Skeletal muscle tissue (tissue), 4 donors: ENCODE measurements at regions not wholly inside any gene's neighbourhood (a gene's known extent, or its start where the extent isn't known, plus 50 kb on each side); places are given as distances from the start of the nearest gene placed in this dataset. TPM values are rescaled to one million over a fixed set of nuclear protein-coding genes. Genes with fewer than 3 reads are reported as not detected.

Experiments used
- H3K27ac ChIP-seq: one replicate; pipeline ENCODE4 v1.7.0; 2013; ENCODE audit warnings: mild to moderate bottlenecking, low read depth, low read length, inconsistent platforms
- H3K27me3 ChIP-seq, 3 donors: one replicate each; pipeline ENCODE4 v1.7.0; 2013; ENCODE audit warnings: low read length in 3 of 3; ENCODE audit not compliant: control insufficient read depth in 3 of 3, insufficient read depth in 3 of 3
- H3K36me3 ChIP-seq, 3 donors: one replicate each; pipeline ENCODE4 v1.7.0; 2013; ENCODE audit warnings: low read length in 3 of 3; ENCODE audit not compliant: control insufficient read depth in 3 of 3, insufficient read depth in 3 of 3
- H3K4me1 ChIP-seq, 3 donors: one replicate each; pipeline ENCODE4 v1.7.0; 2013; ENCODE audit warnings: low read length in 3 of 3, mild to moderate bottlenecking in 3 of 3; ENCODE audit not compliant: control insufficient read depth in 3 of 3, insufficient read depth in 3 of 3
- H3K4me3 ChIP-seq, 3 donors: one replicate each; pipeline ENCODE4 v1.7.0; 2013; ENCODE audit warnings: low read length in 3 of 3
- H3K9ac ChIP-seq, 3 donors: one replicate each; pipeline ENCODE4 v1.7.0; 2013; ENCODE audit warnings: low read length in 3 of 3, mild to moderate bottlenecking in 3 of 3, moderate library complexity in 2 of 3, low read depth in 1 of 3
- H3K9me3 ChIP-seq, 3 donors: one replicate each; pipeline ENCODE4 v1.7.0; 2013; ENCODE audit warnings: low read length in 3 of 3; ENCODE audit not compliant: control insufficient read depth in 3 of 3
- small RNA-seq: library from RNA; depleted of rRNA; stranded (forward); fragments of <200 nt; gene quantifications from one replicate; pipeline ENCODE3, GENCODE V24; 2014
- donor health status: Osteomylitis.

GRCh38 chr2:209369656-209370055 is 54.2 kb upstream of the MAP2 start:
- no peaks in the 10 kb centered on the region for H3K4me1 ChIP-seq
- H3K9me3 ChIP-seq, result peaks cover 0 to 3% (median 0%) of the 10 kb centered on the region in 3 donors
- no peak overlapping the region for H3K27ac ChIP-seq
- H3K4me3 ChIP-seq, result no peak overlapping the region
- no peak overlapping the region for H3K9ac ChIP-seq
- H3K36me3 ChIP-seq, result no peaks in the 10 kb centered on the region
- H3K27me3 ChIP-seq, result no peaks in the 10 kb centered on the region

GRCh38 chr2:209371407-209371806 is 52.4 kb upstream of the MAP2 start:
- H3K4me3 ChIP-seq, result no peak overlapping the region
- H3K27me3 ChIP-seq, result no peaks in the 10 kb centered on the region
- no peaks in the 10 kb centered on the region for H3K4me1 ChIP-seq
- no peak overlapping the region for H3K9ac ChIP-seq
- no peak overlapping the region for H3K27ac ChIP-seq
- H3K36me3 ChIP-seq, result no peaks in the 10 kb centered on the region
- H3K9me3 ChIP-seq, result peaks cover 0 to 3% (median 0%) of the 10 kb centered on the region in 3 donors

Small RNA genes lying in the stretch of these regions (small RNA-seq; reads per million reads assigned to genes)
- gene RNA5SP117, result not detected
